OCI-LY7 (cell line): ENCODE measurements at regions not wholly inside any gene's neighbourhood (a gene's known extent, or its start where the extent isn't known, plus 50 kb on each side); places are given as distances from the start of the nearest gene placed in this dataset.

Experiments used
- CTCF ChIP-seq: fragments of 200-600 bp; sonication (generic); conservative IDR thresholded peaks from 2 replicates; pipeline ENCODE4 v1.5.1; 2014; ENCODE audit warnings: mild to moderate bottlenecking, antibody characterized with exemption, low read length, moderate library complexity, mixed read lengths
- EZH2phosphoT487 ChIP-seq: fragments of 200-600 bp; sonication (generic); IDR thresholded peaks from 2 replicates; pipeline ENCODE4 v1.6.1; 2018; ENCODE audit warnings: low read depth, borderline replicate concordance, mild to moderate bottlenecking, mixed run types, antibody characterized with exemption, low read length, moderate library complexity, mixed read lengths

- no peak for TF ChIP-seq CTCF
- TF ChIP-seq EZH2phosphoT487 = no peak
These were observed 2125.7 kb upstream of the PCDH20 start for GRCh38 chr13:63541336-63541735.
